ENCODE measurements at regions not wholly inside any gene's neighbourhood (a gene's known extent, or its start where the extent isn't known, plus 50 kb on each side); places are given as distances from the start of the nearest gene placed in this dataset.

GRCh38 chr12:41869432-41869831, 275.2 kb downstream of the GXYLT1 start:
- H3K4me3 ChIP-seq = no peak overlapping the region
- DNase-seq = no peak
- H3K27me3 ChIP-seq (ENCODE audit: low read depth) = no peaks in the 10 kb centered on the region
- intact Hi-C loops (cut with micrococcal nuclease) = no loop called here
- H3K27ac ChIP-seq (replicated peaks) = no peak overlapping the region
- no peak for TF ChIP-seq CTCF (IDR thresholded peaks at IDR 0.05; ENCODE audit: borderline replicate concordance)
- no peaks in the 10 kb centered on the region for H3K4me1 ChIP-seq
- H3K36me3 ChIP-seq = no peaks in the 10 kb centered on the region
- H3K9me3 ChIP-seq (replicated peaks) = peaks cover 25% of the 10 kb centered on the region

- peaks cover 22% of the 10 kb centered on the region for H3K9me3 ChIP-seq (replicated peaks)
- H3K4me1 ChIP-seq = no peaks in the 10 kb centered on the region
- TF ChIP-seq CTCF (IDR thresholded peaks at IDR 0.05; ENCODE audit: borderline replicate concordance) = no peak
- no peak overlapping the region for H3K4me3 ChIP-seq
- no peaks in the 10 kb centered on the region for H3K27me3 ChIP-seq (ENCODE audit: low read depth)
- DNase-seq = no peak
- no peaks in the 10 kb centered on the region for H3K36me3 ChIP-seq
- intact Hi-C loops (cut with micrococcal nuclease) = no loop called here
- H3K27ac ChIP-seq (replicated peaks) = no peak overlapping the region
Observed at GRCh38 chr12:41866878-41867430, 277.7 kb downstream of the GXYLT1 start.

GRCh38 chr12:41856228-41856627, 288.4 kb downstream of the GXYLT1 start:
- Histone ChIP-seq H3K4me3 (no peak overlapping the region), H3K36me3 (no peaks in the 10 kb centered on the region), H3K27me3 (ENCODE audit: low read depth) (no peaks in the 10 kb centered on the region), H3K27ac (replicated peaks) (no peak overlapping the region), H3K4me1 (no peaks in the 10 kb centered on the region), H3K9me3 (replicated peaks) (peaks cover 12% of the 10 kb centered on the region)
- no peak for TF ChIP-seq CTCF (IDR thresholded peaks at IDR 0.05; ENCODE audit: borderline replicate concordance)
- DNase-seq = no peak
- intact Hi-C loops (cut with micrococcal nuclease) = no loop called here

GRCh38 chr12:41850046-41850445, 294.6 kb downstream of the GXYLT1 start:
- no peak for TF ChIP-seq CTCF (IDR thresholded peaks at IDR 0.05; ENCODE audit: borderline replicate concordance)
- intact Hi-C loops (cut with micrococcal nuclease) = no loop called here
- Histone ChIP-seq H3K27ac (replicated peaks) (no peak overlapping the region), H3K36me3 (no peaks in the 10 kb centered on the region), H3K4me1 (no peaks in the 10 kb centered on the region), H3K4me3 (no peak overlapping the region), H3K9me3 (replicated peaks) (peaks cover 19% of the 10 kb centered on the region), H3K27me3 (ENCODE audit: low read depth) (no peaks in the 10 kb centered on the region)
- no peak for DNase-seq

- no peaks in the 10 kb centered on the region for H3K36me3 ChIP-seq
- no peak for DNase-seq
- no peak for TF ChIP-seq CTCF (IDR thresholded peaks at IDR 0.05; ENCODE audit: borderline replicate concordance)
- H3K27me3 ChIP-seq (ENCODE audit: low read depth) = no peaks in the 10 kb centered on the region
- H3K4me1 ChIP-seq = no peaks in the 10 kb centered on the region
- H3K27ac ChIP-seq (replicated peaks) = no peak overlapping the region
- intact Hi-C loops (cut with micrococcal nuclease) = no loop called here
- no peak overlapping the region for H3K4me3 ChIP-seq
- peaks cover 19% of the 10 kb centered on the region for H3K9me3 ChIP-seq (replicated peaks)
Observed at GRCh38 chr12:41846718-41847117, 298.0 kb downstream of the GXYLT1 start.
